NT2/D1 (cell line): ENCODE measurements at regions not wholly inside any gene's neighbourhood (a gene's known extent, or its start where the extent isn't known, plus 50 kb on each side); places are given as distances from the start of the nearest gene placed in this dataset.

Source experiments
- YY1 ChIP-seq: IDR thresholded peaks from 2 replicates; pipeline ENCODE4 v1.6.1; 2011; ENCODE audit not compliant: insufficient read length, insufficient read depth
- ZNF274 ChIP-seq: IDR thresholded peaks from 2 replicates; pipeline ENCODE4 v1.6.1; 2011; ENCODE audit warnings: mild to moderate bottlenecking, low read depth, low read length

- TF ChIP-seq ZNF274 (no peak), YY1 (no peak)
Measured at GRCh38 chr5:158553962-158554336, 545.8 kb downstream of the EBF1 start.
